ENCODE measurements at regions not wholly inside any gene's neighbourhood (a gene's known extent, or its start where the extent isn't known, plus 50 kb on each side); places are given as distances from the start of the nearest gene placed in this dataset.

DNA sequence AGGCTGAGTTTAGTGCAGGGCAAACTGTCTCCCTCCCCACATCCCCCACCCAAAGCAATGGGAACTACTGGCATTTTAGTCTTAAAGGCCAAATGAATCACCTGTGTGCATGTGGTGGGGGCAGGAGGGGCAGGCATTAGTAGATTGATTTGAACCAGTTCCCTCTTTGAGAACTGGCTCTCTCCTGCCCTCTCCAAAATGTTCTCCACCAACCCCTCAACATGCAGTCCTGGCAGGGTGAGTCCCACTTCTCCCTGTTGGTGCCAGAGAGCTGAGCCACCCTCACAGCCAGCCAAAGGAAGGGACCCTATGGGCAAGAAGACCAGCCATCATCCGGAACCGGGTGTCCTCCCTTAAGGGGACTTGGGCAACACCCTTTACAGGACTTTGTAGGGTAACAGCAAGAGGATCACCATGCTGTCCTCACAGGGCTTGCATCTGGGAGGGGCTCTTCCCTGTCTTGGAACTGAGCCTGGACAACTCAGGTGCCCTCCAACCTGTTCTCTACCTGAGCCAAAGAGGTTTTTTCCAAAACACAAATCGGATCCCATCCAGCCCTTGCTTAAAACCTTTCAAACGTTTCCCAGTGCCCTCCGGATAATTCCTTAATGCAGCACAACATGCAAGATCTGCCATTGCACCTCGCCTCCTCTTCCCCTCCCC is 80.6 kb downstream of the MRPL14 start:
- no peaks in the 10 kb centered on the region for H3K36me3 ChIP-seq
- peaks cover 20% of the 10 kb centered on the region in 2 donors for H3K4me1 ChIP-seq
- no peak for ATAC-seq
- in situ Hi-C loops (cut with MboI; ENCODE audit: low sequenced_read_pairs in 4 of 4), result no loop called here
- intact Hi-C loops (cut with DNase I; ENCODE audit: low total_unique reads), result loop anchor here (10.0 kb wide), 1 partner anchor 192 kb away; no protein-coding TSS in a partner anchor
- no peak overlapping the region for H3K27ac ChIP-seq
- TF ChIP-seq, protein P1, sequence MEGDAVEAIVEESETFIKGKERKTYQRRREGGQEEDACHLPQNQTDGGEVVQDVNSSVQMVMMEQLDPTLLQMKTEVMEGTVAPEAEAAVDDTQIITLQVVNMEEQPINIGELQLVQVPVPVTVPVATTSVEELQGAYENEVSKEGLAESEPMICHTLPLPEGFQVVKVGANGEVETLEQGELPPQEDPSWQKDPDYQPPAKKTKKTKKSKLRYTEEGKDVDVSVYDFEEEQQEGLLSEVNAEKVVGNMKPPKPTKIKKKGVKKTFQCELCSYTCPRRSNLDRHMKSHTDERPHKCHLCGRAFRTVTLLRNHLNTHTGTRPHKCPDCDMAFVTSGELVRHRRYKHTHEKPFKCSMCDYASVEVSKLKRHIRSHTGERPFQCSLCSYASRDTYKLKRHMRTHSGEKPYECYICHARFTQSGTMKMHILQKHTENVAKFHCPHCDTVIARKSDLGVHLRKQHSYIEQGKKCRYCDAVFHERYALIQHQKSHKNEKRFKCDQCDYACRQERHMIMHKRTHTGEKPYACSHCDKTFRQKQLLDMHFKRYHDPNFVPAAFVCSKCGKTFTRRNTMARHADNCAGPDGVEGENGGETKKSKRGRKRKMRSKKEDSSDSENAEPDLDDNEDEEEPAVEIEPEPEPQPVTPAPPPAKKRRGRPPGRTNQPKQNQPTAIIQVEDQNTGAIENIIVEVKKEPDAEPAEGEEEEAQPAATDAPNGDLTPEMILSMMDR (IDR thresholded peaks at IDR 0.05 in 4 of 5, conservative IDR thresholded peaks at IDR 0.05 in 1 of 5), result no peak
- no peak for TF ChIP-seq POLR2A (IDR thresholded peaks at IDR 0.05)
- no peaks in the 10 kb centered on the region for H3K9me3 ChIP-seq
- H3K27me3 ChIP-seq, result no peaks in the 10 kb centered on the region
- no peak overlapping the region for H3K4me3 ChIP-seq
- DNase-seq, result no peak

DNA sequence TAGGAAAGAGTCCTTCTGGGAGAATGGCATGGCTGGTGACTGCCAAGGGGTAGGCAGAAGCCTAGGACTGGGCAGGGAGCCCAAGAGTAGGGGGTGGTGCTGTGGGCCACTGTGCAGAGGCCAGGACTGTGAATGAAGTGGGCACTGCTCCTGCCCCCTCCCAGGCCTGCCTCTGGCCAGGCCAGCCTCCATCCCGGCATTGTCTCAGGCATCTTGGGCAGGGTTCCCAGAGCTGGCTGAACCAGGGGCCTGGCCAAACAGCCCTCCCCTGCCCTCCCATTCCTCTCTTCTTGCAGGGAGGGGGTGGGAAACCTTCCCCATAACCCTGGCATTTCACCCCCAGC is 81.6 kb downstream of the MRPL14 start:
- Histone ChIP-seq H3K27ac (no peak overlapping the region), H3K9me3 (no peaks in the 10 kb centered on the region), H3K4me1 (peaks cover 15 to 24% of the 10 kb centered on the region in 2 donors), H3K4me3 (no peak overlapping the region), H3K27me3 (no peaks in the 10 kb centered on the region), H3K36me3 (no peaks in the 10 kb centered on the region)
- ATAC-seq (no peak), DNase-seq (no peak)
- in situ Hi-C loops (cut with MboI; ENCODE audit: low sequenced_read_pairs in 4 of 4) (no loop called here), intact Hi-C loops (cut with DNase I; ENCODE audit: low total_unique reads) (loop anchor here (10.0 kb wide), 1 partner anchor 191 kb away; no protein-coding TSS in a partner anchor)
- TF ChIP-seq, protein P1 (IDR thresholded peaks at IDR 0.05 in 4 of 5, conservative IDR thresholded peaks at IDR 0.05 in 1 of 5), result no peak
- TF ChIP-seq POLR2A (IDR thresholded peaks at IDR 0.05), result no peak

DNA sequence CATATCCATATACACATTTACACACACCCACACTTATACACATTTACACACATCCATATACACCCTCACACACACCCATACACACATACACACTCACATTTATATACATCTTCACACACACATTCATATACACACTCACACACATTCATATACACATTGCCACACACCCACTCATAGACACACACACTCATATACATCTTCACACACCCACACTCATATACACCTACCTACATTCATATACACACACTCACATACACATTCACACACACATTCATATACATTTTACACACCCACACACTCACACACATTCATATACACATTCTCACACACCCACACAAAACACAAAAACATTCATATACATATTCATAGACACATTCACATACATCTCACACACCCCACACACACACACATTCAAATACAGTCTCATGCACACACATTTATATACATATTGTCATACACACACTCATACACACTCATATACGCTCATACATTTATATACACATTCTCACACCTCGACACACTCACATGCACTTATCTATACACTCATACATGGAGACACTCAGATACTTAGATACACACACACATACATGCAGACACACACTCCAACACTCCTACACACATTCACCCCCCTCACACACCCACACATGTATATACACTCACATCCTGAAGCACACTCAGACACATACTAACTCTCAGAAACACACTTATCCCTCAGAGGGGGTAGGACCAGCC is 82.1 kb downstream of the MRPL14 start:
- Histone ChIP-seq H3K27ac (no peak overlapping the region), H3K4me3 (no peak overlapping the region), H3K27me3 (no peaks in the 10 kb centered on the region), H3K4me1 (peaks cover 9 to 24% of the 10 kb centered on the region in 2 donors), H3K9me3 (no peaks in the 10 kb centered on the region), H3K36me3 (no peaks in the 10 kb centered on the region)
- no peak for DNase-seq
- no peak for ATAC-seq
- intact Hi-C loops (cut with DNase I; ENCODE audit: low total_unique reads), result loop anchor here (10.0 kb wide), 1 partner anchor 190 kb away; no protein-coding TSS in a partner anchor
- in situ Hi-C loops (cut with MboI; ENCODE audit: low sequenced_read_pairs in 4 of 4), result no loop called here
- TF ChIP-seq POLR2A (IDR thresholded peaks at IDR 0.05), result no peak
- TF ChIP-seq, protein P1 (IDR thresholded peaks at IDR 0.05 in 4 of 5, conservative IDR thresholded peaks at IDR 0.05 in 1 of 5), result no peak

DNA sequence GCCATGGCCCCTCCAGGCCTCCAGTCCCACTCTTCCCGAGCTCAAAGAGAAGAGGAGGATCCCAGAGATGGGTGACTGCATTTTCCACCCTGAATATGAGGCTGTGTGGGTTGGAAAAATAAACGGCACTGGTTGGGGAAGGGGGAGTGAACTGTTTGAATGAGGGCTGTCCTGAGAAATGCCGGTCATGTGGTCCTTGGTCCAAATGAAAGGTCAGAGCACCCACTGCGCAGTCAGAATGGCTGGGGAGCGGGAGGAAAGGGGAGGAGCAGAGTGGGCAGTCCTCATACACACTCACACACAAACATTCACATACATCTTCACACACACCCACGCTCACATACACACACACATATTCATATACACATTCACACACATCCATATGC is 83.1 kb downstream of the MRPL14 start:
- H3K4me1 ChIP-seq, result peaks cover 8 to 20% of the 10 kb centered on the region in 2 donors
- DNase-seq (no peak), ATAC-seq (no peak)
- no peak overlapping the region for H3K4me3 ChIP-seq
- H3K9me3 ChIP-seq, result no peaks in the 10 kb centered on the region
- in situ Hi-C loops (cut with MboI; ENCODE audit: low sequenced_read_pairs in 4 of 4), result no loop called here
- H3K27ac ChIP-seq, result no peak overlapping the region
- intact Hi-C loops (cut with DNase I; ENCODE audit: low total_unique reads), result loop anchor here (10.0 kb wide), 1 partner anchor 189 kb away; no protein-coding TSS in a partner anchor
- H3K27me3 ChIP-seq, result no peaks in the 10 kb centered on the region
- H3K36me3 ChIP-seq, result no peaks in the 10 kb centered on the region
- TF ChIP-seq POLR2A (IDR thresholded peaks at IDR 0.05), result no peak
- TF ChIP-seq, protein P1 (IDR thresholded peaks at IDR 0.05 in 4 of 5, conservative IDR thresholded peaks at IDR 0.05 in 1 of 5), result no peak
